ENCODE measurements at regions not wholly inside any gene's neighbourhood (a gene's known extent, or its start where the extent isn't known, plus 50 kb on each side); places are given as distances from the start of the nearest gene placed in this dataset.

DNA sequence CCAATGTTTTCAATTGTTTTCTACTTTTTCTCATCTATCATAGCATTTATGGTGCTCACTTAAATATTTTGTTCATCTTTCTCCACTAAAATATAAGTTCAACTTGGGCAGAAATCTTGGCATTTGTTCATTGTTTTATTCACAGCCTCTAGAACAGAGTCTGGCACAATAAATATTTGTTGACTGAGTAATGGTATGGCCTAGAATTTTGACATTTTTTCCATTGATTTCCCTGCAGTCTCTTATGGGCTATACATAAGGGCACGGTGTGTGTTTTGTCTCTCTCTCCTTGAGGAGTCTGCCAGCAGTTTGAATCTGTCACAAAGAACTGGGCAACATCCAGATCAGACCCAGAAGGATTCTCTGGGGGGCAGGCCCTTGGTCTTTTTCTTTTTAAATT is 379.7 kb downstream of the TMEM38B start (continued):
- TF ChIP-seq POU6F1 (CRISPR knock-in tag; IDR thresholded peaks at IDR 0.05; ENCODE audit: borderline replicate concordance, low read depth): no peak
- TF ChIP-seq ARNTL (CRISPR knock-in tag; IDR thresholded peaks at IDR 0.05; ENCODE audit: borderline replicate concordance, low read depth): no peak
- no peak for TF ChIP-seq SNAI2 (CRISPR knock-in tag; IDR thresholded peaks at IDR 0.05)
- no peak for TF ChIP-seq BACH2 (CRISPR knock-in tag; IDR thresholded peaks at IDR 0.05; ENCODE audit: borderline replicate concordance)
- no peak for TF ChIP-seq ZFP30 (CRISPR knock-in tag; IDR thresholded peaks at IDR 0.05)
- TF ChIP-seq, protein P1, sequence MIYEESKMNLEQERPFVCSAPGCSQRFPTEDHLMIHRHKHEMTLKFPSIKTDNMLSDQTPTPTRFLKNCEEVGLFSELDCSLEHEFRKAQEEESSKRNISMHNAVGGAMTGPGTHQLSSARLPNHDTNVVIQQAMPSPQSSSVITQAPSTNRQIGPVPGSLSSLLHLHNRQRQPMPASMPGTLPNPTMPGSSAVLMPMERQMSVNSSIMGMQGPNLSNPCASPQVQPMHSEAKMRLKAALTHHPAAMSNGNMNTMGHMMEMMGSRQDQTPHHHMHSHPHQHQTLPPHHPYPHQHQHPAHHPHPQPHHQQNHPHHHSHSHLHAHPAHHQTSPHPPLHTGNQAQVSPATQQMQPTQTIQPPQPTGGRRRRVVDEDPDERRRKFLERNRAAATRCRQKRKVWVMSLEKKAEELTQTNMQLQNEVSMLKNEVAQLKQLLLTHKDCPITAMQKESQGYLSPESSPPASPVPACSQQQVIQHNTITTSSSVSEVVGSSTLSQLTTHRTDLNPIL (CRISPR knock-in tag; IDR thresholded peaks at IDR 0.05; ENCODE audit: low read depth): no peak
- no peak for TF ChIP-seq ESRRG (CRISPR knock-in tag; IDR thresholded peaks at IDR 0.05)

DNA sequence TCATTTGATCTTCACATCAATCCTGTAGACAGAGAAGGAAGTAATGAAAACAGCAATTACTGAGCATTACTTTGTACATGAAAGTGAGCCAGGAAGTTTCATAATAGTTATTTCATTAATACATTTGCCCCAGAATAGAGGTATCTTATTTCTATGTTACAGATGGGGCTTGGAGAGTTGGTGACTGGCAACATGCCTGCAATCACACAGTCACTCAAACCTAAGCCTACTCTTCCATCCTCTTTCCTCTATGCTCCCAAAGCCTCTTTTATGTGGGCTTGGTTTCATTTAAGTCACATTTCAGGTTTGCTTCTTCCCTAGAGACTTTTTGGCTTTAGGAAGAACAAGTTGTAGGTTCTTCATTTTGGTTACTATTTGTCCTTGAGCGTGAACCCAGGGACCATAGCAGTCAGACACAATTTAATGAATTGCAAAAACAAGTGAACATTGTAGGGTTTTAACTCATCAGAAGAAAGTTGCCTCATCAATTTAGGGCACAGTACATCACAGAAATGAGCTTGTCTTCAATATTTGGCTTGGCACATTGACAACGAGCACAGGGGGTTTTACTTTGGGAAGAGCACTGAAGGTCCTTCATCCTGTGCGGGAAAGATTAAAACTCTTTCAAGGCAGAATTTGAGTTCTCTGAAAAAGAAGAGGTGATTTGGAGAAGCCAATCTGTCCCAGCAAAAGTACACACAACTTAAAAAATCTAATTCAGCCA is 381.1 kb downstream of the TMEM38B start:
- TF ChIP-seq ZFP3 (CRISPR knock-in tag; IDR thresholded peaks at IDR 0.05) (no peak), ZNF565 (CRISPR knock-in tag; conservative IDR thresholded peaks at IDR 0.05; ENCODE audit: low read depth) (no peak), SNAI2 (CRISPR knock-in tag; IDR thresholded peaks at IDR 0.05) (no peak), GLIS3 (CRISPR knock-in tag; IDR thresholded peaks at IDR 0.05) (no peak), TOX (CRISPR knock-in tag; IDR thresholded peaks at IDR 0.05; ENCODE audit: borderline replicate concordance) (no peak), ESRRG (CRISPR knock-in tag; IDR thresholded peaks at IDR 0.05) (no peak)
- TF ChIP-seq, protein P1 (CRISPR knock-in tag; IDR thresholded peaks at IDR 0.05; ENCODE audit: low read depth): no peak
- TF ChIP-seq, protein P2, sequence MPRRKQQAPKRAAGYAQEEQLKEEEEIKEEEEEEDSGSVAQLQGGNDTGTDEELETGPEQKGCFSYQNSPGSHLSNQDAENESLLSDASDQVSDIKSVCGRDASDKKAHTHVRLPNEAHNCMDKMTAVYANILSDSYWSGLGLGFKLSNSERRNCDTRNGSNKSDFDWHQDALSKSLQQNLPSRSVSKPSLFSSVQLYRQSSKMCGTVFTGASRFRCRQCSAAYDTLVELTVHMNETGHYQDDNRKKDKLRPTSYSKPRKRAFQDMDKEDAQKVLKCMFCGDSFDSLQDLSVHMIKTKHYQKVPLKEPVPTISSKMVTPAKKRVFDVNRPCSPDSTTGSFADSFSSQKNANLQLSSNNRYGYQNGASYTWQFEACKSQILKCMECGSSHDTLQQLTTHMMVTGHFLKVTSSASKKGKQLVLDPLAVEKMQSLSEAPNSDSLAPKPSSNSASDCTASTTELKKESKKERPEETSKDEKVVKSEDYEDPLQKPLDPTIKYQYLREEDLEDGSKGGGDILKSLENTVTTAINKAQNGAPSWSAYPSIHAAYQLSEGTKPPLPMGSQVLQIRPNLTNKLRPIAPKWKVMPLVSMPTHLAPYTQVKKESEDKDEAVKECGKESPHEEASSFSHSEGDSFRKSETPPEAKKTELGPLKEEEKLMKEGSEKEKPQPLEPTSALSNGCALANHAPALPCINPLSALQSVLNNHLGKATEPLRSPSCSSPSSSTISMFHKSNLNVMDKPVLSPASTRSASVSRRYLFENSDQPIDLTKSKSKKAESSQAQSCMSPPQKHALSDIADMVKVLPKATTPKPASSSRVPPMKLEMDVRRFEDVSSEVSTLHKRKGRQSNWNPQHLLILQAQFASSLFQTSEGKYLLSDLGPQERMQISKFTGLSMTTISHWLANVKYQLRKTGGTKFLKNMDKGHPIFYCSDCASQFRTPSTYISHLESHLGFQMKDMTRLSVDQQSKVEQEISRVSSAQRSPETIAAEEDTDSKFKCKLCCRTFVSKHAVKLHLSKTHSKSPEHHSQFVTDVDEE (CRISPR knock-in tag; IDR thresholded peaks at IDR 0.05): no peak
- no peak for ATAC-seq

- ATAC-seq: no peak
- TF ChIP-seq ZFP30 (CRISPR knock-in tag; IDR thresholded peaks at IDR 0.05): no peak
- TF ChIP-seq, protein P2 (CRISPR knock-in tag; IDR thresholded peaks at IDR 0.05): no peak
- TF ChIP-seq PPARA (CRISPR knock-in tag; IDR thresholded peaks at IDR 0.05; ENCODE audit: borderline replicate concordance): no peak
These were observed 381.6 kb downstream of the TMEM38B start for GRCh38 chr9:106075960-106076327.

- TF ChIP-seq POU6F1 (CRISPR knock-in tag; IDR thresholded peaks at IDR 0.05; ENCODE audit: borderline replicate concordance, low read depth) (no peak), ARNTL (CRISPR knock-in tag; IDR thresholded peaks at IDR 0.05; ENCODE audit: borderline replicate concordance, low read depth) (no peak)
- ATAC-seq: no peak
These were observed 382.4 kb downstream of the TMEM38B start for GRCh38 chr9:106076711-106077110.
